Inflammatory macrophage (primary cell): ENCODE measurements at regions not wholly inside any gene's neighbourhood (a gene's known extent, or its start where the extent isn't known, plus 50 kb on each side); places are given as distances from the start of the nearest gene placed in this dataset.

Source experiments
- DNase-seq, 2 donors: peaks; one replicate each; pipeline ENCODE4 v3.0.0-alpha.2; 2020 to 2022

GRCh38 chr13:106295971-106296370, 239.5 kb downstream of the EFNB2 start:
- no peak for DNase-seq

- DNase-seq: no peak
These were observed 244.5 kb downstream of the EFNB2 start for GRCh38 chr13:106291006-106291405.

GRCh38 chr13:106287351-106287750, 248.1 kb downstream of the EFNB2 start:
- no peak for DNase-seq

- DNase-seq: no peak
These were observed 248.7 kb downstream of the EFNB2 start for GRCh38 chr13:106286811-106287210.

GRCh38 chr13:106284358-106284757, 251.1 kb downstream of the EFNB2 start:
- no peak for DNase-seq

GRCh38 chr13:106281426-106281825, 254.0 kb downstream of the EFNB2 start:
- DNase-seq: no peak

GRCh38 chr13:106277484-106278154, 257.8 kb downstream of the EFNB2 start:
- no peak for DNase-seq

GRCh38 chr13:106276876-106277275, 258.6 kb downstream of the EFNB2 start:
- no peak for DNase-seq

- DNase-seq: no peak
These were observed 259.9 kb downstream of the EFNB2 start for GRCh38 chr13:106275446-106276032.

- no peak for DNase-seq
These were observed 260.8 kb downstream of the EFNB2 start for GRCh38 chr13:106274551-106275203.

GRCh38 chr13:106263801-106264200, 271.7 kb downstream of the EFNB2 start:
- no peak for DNase-seq

GRCh38 chr13:106262886-106263285, 272.6 kb downstream of the EFNB2 start:
- DNase-seq: no peak

- DNase-seq: no peak
These were observed 274.0 kb downstream of the EFNB2 start for GRCh38 chr13:106261450-106261849.

GRCh38 chr13:106260352-106260751, 275.1 kb downstream of the EFNB2 start:
- DNase-seq: no peak

- no peak for DNase-seq
These were observed 275.5 kb downstream of the EFNB2 start for GRCh38 chr13:106259928-106260327.

- DNase-seq: no peak
These were observed 288.7 kb downstream of the EFNB2 start for GRCh38 chr13:106246666-106247188.

GRCh38 chr13:106246242-106246641, 289.2 kb downstream of the EFNB2 start:
- no peak for DNase-seq

GRCh38 chr13:106243011-106243565, 292.4 kb downstream of the EFNB2 start:
- DNase-seq: no peak

- no peak for DNase-seq
These were observed 293.2 kb downstream of the EFNB2 start for GRCh38 chr13:106241974-106242953.

- no peak for DNase-seq
These were observed 296.8 kb downstream of the EFNB2 start for GRCh38 chr13:106238690-106239089.

- DNase-seq: no peak
These were observed 300.8 kb downstream of the EFNB2 start for GRCh38 chr13:106234636-106235035.

- no peak for DNase-seq
These were observed 302.2 kb downstream of the EFNB2 start for GRCh38 chr13:106233134-106233735.
